DND-41 (cell line): ENCODE measurements at regions not wholly inside any gene's neighbourhood (a gene's known extent, or its start where the extent isn't known, plus 50 kb on each side); places are given as distances from the start of the nearest gene placed in this dataset.

Source experiments
- ATAC-seq: fragments of 200-7000 bp; cut with Tn5 transposase; 3 replicates; pipeline ENCODE4 v1.9.1; 2021; ENCODE audit warnings: low read depth; ENCODE audit not compliant: insufficient read depth
- DNase-seq: peaks from one replicate; pipeline ENCODE4 v3.0.0-alpha.2; 2020
- H2AFZ ChIP-seq: 2 replicates; pipeline ENCODE4 v1.6.0; 2012; ENCODE audit warnings: low read depth, low read length
- H3K27ac ChIP-seq: 2 replicates; pipeline ENCODE4 v1.5.1; 2012; ENCODE audit warnings: low read length, inconsistent platforms
- H3K27me3 ChIP-seq: fragments of 200-600 bp; sonication (generic); 2 replicates; pipeline ENCODE4 v1.6.0; 2012; ENCODE audit warnings: low read length, mild to moderate bottlenecking, inconsistent platforms; ENCODE audit not compliant: insufficient read depth, poor library complexity
- H3K36me3 ChIP-seq: 2 replicates; pipeline ENCODE4 v1.5.1; 2012; ENCODE audit warnings: low read length, inconsistent platforms; ENCODE audit not compliant: insufficient read depth
- H3K4me1 ChIP-seq: 2 replicates; pipeline ENCODE4 v1.5.1; 2012; ENCODE audit warnings: mild to moderate bottlenecking, low read length; ENCODE audit not compliant: insufficient read depth
- H3K4me2 ChIP-seq: 2 replicates; pipeline ENCODE4 v1.6.0; 2012; ENCODE audit warnings: mild to moderate bottlenecking, moderate library complexity, low read length, inconsistent platforms; ENCODE audit not compliant: insufficient read depth
- H3K4me3 ChIP-seq, 2 experiments: fragments of 200-600 bp in 1 of 2; shearing (Covaris generic) in 1 of 2; 2 replicates each; pipeline ENCODE4 v1.5.1; 2012 to 2016; ENCODE audit warnings: inconsistent platforms in 2 of 2, low read length in 2 of 2, mild to moderate bottlenecking in 2 of 2, low read depth in 1 of 2, moderate library complexity in 1 of 2
- H3K79me2 ChIP-seq: 2 replicates; pipeline ENCODE4 v1.6.0; 2012; ENCODE audit warnings: low read length, inconsistent platforms; ENCODE audit not compliant: insufficient read depth
- H3K9ac ChIP-seq: 2 replicates; pipeline ENCODE4 v1.6.0; 2012; ENCODE audit warnings: low read depth, mild to moderate bottlenecking, inconsistent platforms, low read length, moderate library complexity
- H3K9me3 ChIP-seq: 2 replicates; pipeline ENCODE4 v1.5.1; 2012; ENCODE audit warnings: low read length, moderate library complexity, mild to moderate bottlenecking, inconsistent platforms; ENCODE audit not compliant: insufficient read depth, severe bottlenecking
- H4K20me1 ChIP-seq: 2 replicates; pipeline ENCODE4 v1.6.0; 2012; ENCODE audit warnings: low read length; ENCODE audit not compliant: insufficient read depth
- CTCF ChIP-seq: IDR thresholded peaks from 2 replicates; pipeline ENCODE4 v1.5.1; 2012; ENCODE audit warnings: borderline replicate concordance, low read length, moderate library complexity, mild to moderate bottlenecking; ENCODE audit not compliant: poor library complexity, severe bottlenecking; ENCODE audit errors: extremely low read depth
- EZH2 ChIP-seq: IDR thresholded peaks from 3 replicates; pipeline ENCODE4 v1.6.1; 2012; ENCODE audit warnings: borderline replicate concordance, low read depth, mild to moderate bottlenecking, moderate library complexity, low read length, inconsistent platforms; ENCODE audit not compliant: severe bottlenecking

GRCh38 chr17:34420254-34420766 lies 57.3 kb upstream of the CCL1 start:
- Histone ChIP-seq H3K27ac (peak overlapping the region; percentile 62), H3K4me3 (no peak overlapping the region), H3K9ac (peak overlapping the region; percentile 12; the same call in 1 of the 2 replicates), H3K27me3 (no peaks in the 10 kb centered on the region), H3K4me1 (peaks cover 13% of the 10 kb centered on the region), H3K36me3 (no peaks in the 10 kb centered on the region), H3K4me2 (no peak overlapping the region), H4K20me1 (no peaks in the 10 kb centered on the region), H3K79me2 (no peaks in the 10 kb centered on the region), H3K9me3 (no peaks in the 10 kb centered on the region), H2AFZ (no peak overlapping the region)
- TF ChIP-seq CTCF (peak; percentile 98), EZH2 (no peak)
- DNase-seq (peak; percentile 85), ATAC-seq (peak; percentile 89)

GRCh38 chr17:34416116-34416515 lies 53.1 kb upstream of the CCL1 start:
- Histone ChIP-seq H3K4me2 (no peak overlapping the region), H3K27me3 (no peaks in the 10 kb centered on the region), H2AFZ (no peak overlapping the region), H3K4me1 (peaks cover 55% of the 10 kb centered on the region), H3K9ac (no peak overlapping the region), H3K36me3 (no peaks in the 10 kb centered on the region), H3K4me3 (no peak overlapping the region), H3K9me3 (no peaks in the 10 kb centered on the region), H3K79me2 (no peaks in the 10 kb centered on the region), H3K27ac (peak overlapping the region; percentile 49; the same call in 1 of the 2 replicates), H4K20me1 (no peaks in the 10 kb centered on the region)
- DNase-seq (no peak), ATAC-seq (no peak)
- no peak for TF ChIP-seq EZH2
- TF ChIP-seq CTCF = no peak

GRCh38 chr17:34414339-34414738 lies 51.3 kb upstream of the CCL1 start:
- Histone ChIP-seq H3K27me3 (no peaks in the 10 kb centered on the region), H3K79me2 (no peaks in the 10 kb centered on the region), H4K20me1 (no peaks in the 10 kb centered on the region), H3K36me3 (no peaks in the 10 kb centered on the region), H3K4me3 (no peak overlapping the region), H2AFZ (peak overlapping the region; percentile 44), H3K27ac (peak overlapping the region; percentile 71), H3K9ac (peak overlapping the region; percentile 35), H3K4me1 (peaks cover 62% of the 10 kb centered on the region), H3K4me2 (no peak overlapping the region), H3K9me3 (no peaks in the 10 kb centered on the region)
- TF ChIP-seq CTCF = no peak
- TF ChIP-seq EZH2 = no peak
- no peak for ATAC-seq
- no peak for DNase-seq
